ENCODE measurements at regions not wholly inside any gene's neighbourhood (a gene's known extent, or its start where the extent isn't known, plus 50 kb on each side); places are given as distances from the start of the nearest gene placed in this dataset.

- DNase-seq (ENCODE audit: low read depth): no peak
- peak; percentile 92 for TF ChIP-seq CTCF (conservative IDR thresholded peaks at IDR 0.05; ENCODE audit: low read depth, low read length)
These were observed 160.3 kb downstream of the INO80D start for GRCh38 chr2:205925373-205926337.

GRCh38 chr2:205924676-205925075, 161.3 kb downstream of the INO80D start:
- H3K4me3 ChIP-seq (ENCODE audit: low read depth, low read length): no peak overlapping the region
- no peak for TF ChIP-seq CTCF (conservative IDR thresholded peaks at IDR 0.05; ENCODE audit: low read depth, low read length)
- DNase-seq (ENCODE audit: low read depth): no peak

More at GRCh38 chr2:205925373-205926337, 160.3 kb downstream of the INO80D start:
- peak overlapping the region; percentile 33 for H3K4me3 ChIP-seq (ENCODE audit: low read depth, low read length)

GRCh38 chr2:205915130-205915524, 170.8 kb downstream of the INO80D start:
- no peak for TF ChIP-seq CTCF (conservative IDR thresholded peaks at IDR 0.05; ENCODE audit: low read depth, low read length)
- H3K4me3 ChIP-seq (ENCODE audit: low read depth, low read length): no peak overlapping the region
- DNase-seq (ENCODE audit: low read depth): no peak

GRCh38 chr2:205914213-205915129, 171.5 kb downstream of the INO80D start:
- no peak overlapping the region for H3K4me3 ChIP-seq (ENCODE audit: low read depth, low read length)
- no peak for DNase-seq (ENCODE audit: low read depth)
- no peak for TF ChIP-seq CTCF (conservative IDR thresholded peaks at IDR 0.05; ENCODE audit: low read depth, low read length)

GRCh38 chr2:205913668-205914067, 172.3 kb downstream of the INO80D start:
- DNase-seq (ENCODE audit: low read depth): no peak
- no peak overlapping the region for H3K4me3 ChIP-seq (ENCODE audit: low read depth, low read length)
- TF ChIP-seq CTCF (conservative IDR thresholded peaks at IDR 0.05; ENCODE audit: low read depth, low read length): no peak

- H3K4me3 ChIP-seq (ENCODE audit: low read depth, low read length): no peak overlapping the region
- DNase-seq (ENCODE audit: low read depth): no peak
- no peak for TF ChIP-seq CTCF (conservative IDR thresholded peaks at IDR 0.05; ENCODE audit: low read depth, low read length)
These were observed 174.7 kb downstream of the INO80D start for GRCh38 chr2:205911306-205911705.

All from epithelial cell of proximal tubule (primary cell).